Esophagus muscularis mucosa (tissue), 3 donors: ENCODE measurements at regions not wholly inside any gene's neighbourhood (a gene's known extent, or its start where the extent isn't known, plus 50 kb on each side); places are given as distances from the start of the nearest gene placed in this dataset.

Experiments used
- CTCF ChIP-seq, 3 experiments: fragments of 200-600 bp in 2 of 3; fragments of 450-650 bp in 1 of 3; sonication (generic) in 2 of 3; IDR thresholded peaks; one replicate each; pipeline ENCODE4 v1.5.1; 2017 to 2019; ENCODE audit warnings: antibody characterized with exemption in 3 of 3, mild to moderate bottlenecking in 2 of 3, moderate library complexity in 1 of 3
- EP300 ChIP-seq: sonication (generic); formaldehyde crosslinking; IDR thresholded peaks from one replicate; pipeline ENCODE4 v1.6.1; 2017; ENCODE audit warnings: antibody characterized with exemption

- TF ChIP-seq CTCF (IDR thresholded peaks at IDR 0.05), result no peak
- TF ChIP-seq EP300, result no peak
Observed at GRCh38 chr9:1320051-1320557, 269.9 kb downstream of the DMRT2 start.
